Right forelimb (tissue), 1 donor: ENCODE measurements at regions not wholly inside any gene's neighbourhood (a gene's known extent, or its start where the extent isn't known, plus 50 kb on each side); places are given as distances from the start of the nearest gene placed in this dataset.
"Not testable (repeated sequence)": the region's sequence is repeated elsewhere in the genome, so short reads cannot be mapped to it uniquely, and the experiment has no call there.

Experiments used
- DNase-seq: peaks from one replicate; pipeline ENCODE4 v3.0.0-alpha.2; 2018

- no peak for DNase-seq
Observed at GRCh38 chr1:208977638-208978256, 605.8 kb upstream of the CAMK1G start.

GRCh38 chr1:208979776-208980175 lies 603.7 kb upstream of the CAMK1G start:
- DNase-seq = no peak

DNA sequence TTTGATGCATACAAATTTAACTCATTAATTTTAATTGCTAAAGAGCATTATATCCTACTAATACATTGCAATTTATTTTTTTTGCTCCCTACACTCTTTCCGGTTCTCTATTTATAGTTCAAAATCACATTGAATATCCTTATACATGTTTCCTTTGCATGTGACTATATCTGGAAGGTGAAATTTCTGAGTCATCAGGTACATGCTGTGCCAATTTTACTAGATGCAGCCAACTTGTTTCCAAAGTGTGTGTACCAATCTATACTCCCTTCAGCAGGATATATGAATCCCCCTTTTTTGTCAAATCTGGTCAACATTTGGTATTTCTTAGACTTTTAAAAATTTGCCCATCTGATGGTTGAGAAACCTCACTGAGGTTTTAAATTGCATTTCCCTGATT lies 602.9 kb upstream of the CAMK1G start:
- no peak for DNase-seq

DNA sequence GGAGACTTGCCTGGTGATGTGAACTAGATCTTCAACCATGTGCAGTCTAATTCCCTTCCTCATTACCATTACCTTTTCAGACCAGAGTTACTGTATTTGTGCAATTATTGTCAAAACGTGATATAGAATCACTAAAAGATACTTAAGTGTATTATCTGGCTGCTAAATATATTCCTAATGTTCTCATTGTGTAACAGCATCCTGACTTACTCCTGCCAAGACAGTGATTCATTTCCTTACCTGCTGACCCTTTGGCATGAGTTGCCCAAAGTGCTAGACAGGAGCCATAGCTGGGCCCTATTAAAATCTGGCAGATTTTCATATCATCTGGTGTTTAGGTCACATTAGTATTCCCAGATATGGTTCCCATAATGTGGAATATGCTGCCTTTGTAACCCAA lies 598.3 kb upstream of the CAMK1G start:
- no peak for DNase-seq

DNA sequence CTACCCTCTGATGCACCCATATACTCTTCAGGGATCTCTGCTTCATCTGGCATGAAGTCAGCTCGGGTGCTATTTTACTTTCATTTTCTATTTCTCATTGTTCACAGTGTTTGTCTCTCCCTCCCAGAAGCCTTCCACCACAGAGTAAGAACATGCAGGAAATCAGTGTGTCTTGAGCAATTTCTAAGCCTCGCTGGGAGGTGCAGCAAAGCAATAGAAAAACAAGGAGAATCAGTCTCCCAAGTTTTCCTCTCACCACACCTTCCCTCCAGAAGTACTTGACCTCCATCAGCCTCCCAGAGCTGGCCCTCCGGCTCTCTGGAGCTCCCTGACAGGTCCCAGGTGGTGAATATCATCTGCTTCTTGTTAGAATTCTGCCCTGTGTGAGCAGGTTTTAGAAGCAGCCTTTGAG lies 594.7 kb upstream of the CAMK1G start:
- no peak for DNase-seq

DNA sequence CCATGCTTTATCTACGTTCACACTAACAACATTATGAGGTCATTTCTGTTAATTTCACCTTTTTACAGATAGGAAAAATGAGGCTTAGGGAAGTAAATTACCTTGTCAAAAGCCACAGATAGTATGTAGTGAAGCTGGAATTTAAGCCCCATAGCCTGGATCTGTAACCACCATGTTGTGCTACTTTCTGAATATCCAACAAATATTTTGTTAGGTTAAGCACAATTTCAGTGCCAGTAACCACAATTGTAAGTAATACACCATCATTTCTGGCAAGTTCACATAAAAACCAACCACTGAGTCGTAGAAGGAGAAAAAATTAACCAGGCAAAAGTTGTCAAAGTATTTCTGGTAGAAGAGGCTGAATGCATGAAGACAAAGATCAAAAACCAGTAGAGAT lies 593.1 kb upstream of the CAMK1G start:
- DNase-seq = no peak

- DNase-seq = not testable (repeated sequence)
Observed at GRCh38 chr1:208997053-208997452, 586.5 kb upstream of the CAMK1G start.

- no peak for DNase-seq
Observed at GRCh38 chr1:208997726-208998312, 585.7 kb upstream of the CAMK1G start.

GRCh38 chr1:209008586-209008985 lies 574.9 kb upstream of the CAMK1G start:
- DNase-seq = no peak

- DNase-seq = no peak
Observed at GRCh38 chr1:209010475-209011230, 572.9 kb upstream of the CAMK1G start.

DNA sequence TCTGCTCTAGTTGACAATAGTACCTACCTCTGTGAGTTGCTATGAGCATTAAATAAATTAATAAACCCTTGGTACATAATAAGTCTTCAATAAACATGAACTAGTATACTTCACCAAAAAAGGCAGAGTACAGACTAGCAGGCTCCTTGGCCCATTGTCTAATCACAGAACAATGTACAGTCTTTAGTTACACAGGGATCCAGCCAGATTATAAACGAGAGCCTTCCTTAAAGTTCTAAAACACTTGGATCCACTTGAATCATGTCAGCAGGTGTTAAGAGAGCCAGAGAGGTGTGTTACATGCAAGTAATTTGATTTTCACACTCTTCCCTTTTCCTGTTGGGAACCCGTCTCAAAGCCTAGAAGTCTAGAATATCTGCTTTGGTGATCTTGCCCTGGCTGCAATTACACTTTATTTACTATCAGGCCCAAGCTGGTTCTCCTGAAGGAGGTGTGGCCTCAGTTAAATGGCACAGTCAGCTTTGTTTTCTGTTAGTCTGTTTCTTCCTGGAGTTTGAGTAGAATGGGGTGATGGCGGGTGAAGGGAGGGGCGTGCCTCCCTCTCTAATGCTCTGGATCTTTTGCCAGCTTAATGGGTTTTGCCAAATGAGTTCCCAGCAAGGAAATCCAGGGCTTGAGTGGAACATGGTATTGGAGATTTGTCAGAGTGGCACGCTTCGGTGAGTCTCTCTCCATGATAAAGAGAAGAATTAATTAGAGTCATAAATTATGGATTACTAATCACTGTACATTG lies 570.9 kb upstream of the CAMK1G start:
- DNase-seq = no peak

DNA sequence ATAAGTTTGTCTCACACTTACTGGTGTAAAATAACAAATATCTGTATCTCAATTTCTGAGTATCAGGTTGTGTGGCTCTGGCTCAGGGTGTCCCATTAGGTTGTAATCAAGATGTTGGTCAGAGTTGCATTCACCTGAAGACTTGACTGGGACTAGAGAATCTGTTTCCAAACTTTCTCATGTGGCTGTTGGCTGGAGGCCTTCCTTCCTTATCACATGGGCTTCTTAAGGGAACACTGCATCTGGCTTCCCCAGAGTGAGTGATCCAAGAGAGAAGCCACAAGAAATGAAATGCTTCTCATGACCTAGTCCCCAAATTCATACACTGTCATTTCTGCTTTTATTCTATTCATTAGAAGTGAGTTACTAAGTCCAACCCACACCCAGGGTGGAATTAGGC lies 568.4 kb upstream of the CAMK1G start:
- DNase-seq = no peak

- no peak for DNase-seq
Observed at GRCh38 chr1:209021622-209022021, 561.9 kb upstream of the CAMK1G start.

DNA sequence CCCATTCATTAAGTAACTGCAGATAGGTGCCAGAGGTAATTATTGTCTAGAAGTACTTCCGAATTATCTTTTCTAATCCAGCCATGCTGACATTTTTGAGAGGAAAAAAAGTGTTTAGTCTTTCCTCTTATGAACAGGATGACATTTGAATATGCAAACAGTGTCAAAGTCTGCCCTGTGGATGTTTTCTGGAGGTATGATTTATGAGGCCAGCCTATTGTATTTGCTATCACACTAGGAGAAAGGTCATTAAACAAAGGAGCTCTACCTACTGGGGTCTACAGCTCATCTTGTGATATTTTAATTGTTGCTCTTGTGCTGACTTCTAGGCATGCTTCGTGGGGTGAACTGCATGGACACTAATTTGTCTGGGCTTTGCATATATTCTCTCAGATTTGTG lies 559.7 kb upstream of the CAMK1G start:
- DNase-seq = no peak

DNA sequence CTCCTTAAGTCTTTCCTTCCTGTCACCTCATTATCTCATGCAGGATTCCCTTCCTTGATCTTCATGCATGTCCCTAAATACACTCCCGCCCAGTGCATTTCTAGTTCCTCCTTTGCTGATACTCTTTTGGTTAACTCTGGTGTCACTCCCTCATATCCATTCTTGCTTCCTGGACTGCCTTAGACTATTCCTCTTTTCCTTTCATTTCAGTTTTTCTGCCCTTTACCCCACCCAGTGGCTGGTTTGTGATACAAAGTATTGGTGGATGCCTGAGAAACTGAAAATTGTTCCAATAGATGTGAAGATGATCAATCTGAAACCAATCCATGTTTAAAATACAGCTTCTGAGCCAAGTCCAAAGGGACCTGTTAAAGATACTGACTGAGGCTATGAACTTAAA lies 553.8 kb upstream of the CAMK1G start:
- no peak for DNase-seq

DNA sequence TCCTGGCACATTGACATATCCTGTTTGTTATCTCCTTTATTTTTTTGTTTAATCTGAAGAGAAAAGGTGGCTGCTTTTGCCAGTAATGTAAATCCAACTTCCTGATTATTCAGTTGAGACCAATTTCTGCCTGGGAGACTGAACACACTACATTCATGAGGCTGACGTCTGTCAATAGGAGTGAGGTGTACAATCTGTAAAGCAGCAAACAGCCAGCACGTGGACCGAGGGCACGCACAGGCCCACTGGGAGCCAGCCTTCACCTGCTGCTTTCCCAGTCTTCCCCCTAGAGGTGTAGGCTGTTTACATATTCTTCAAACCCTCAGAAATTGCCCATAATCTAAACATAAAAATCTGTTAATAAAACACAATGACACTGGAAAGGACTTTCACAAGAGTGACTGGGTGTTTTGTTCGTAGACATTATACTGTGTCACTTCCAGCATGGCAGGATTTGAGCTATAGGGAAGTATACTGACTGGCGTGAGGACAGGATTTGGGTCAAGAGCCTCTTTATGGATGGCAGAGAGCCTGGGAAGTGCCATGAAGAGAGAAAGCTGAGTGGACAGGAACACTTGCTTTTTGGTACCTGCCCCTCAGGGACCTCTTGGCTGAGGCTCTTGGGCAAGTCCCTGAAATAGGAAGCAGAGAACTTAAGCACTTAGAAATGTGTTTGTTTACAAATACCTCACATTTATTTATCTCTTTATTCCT lies 552.9 kb upstream of the CAMK1G start:
- DNase-seq = no peak

- DNase-seq = no peak
Observed at GRCh38 chr1:209037064-209037463, 546.5 kb upstream of the CAMK1G start.

GRCh38 chr1:209038316-209038715 lies 545.2 kb upstream of the CAMK1G start:
- no peak for DNase-seq

DNA sequence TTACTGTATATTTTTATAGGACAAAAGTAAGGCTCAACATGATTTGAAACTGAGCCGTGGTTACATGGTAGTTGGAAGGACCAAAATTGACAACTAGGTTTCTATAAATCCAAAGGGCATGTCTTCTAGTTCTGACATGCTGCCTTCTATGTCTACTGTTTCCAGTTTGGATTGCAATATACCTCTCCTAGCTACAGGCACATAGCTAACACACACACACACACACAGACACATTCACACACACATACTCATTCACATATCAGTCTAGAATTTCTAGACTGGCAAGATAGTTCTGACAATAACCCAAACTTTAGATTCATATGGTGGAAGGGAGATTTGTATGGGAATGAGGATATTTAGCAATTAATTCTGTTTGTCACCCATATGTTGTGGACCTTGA lies 544.8 kb upstream of the CAMK1G start:
- DNase-seq = no peak

DNA sequence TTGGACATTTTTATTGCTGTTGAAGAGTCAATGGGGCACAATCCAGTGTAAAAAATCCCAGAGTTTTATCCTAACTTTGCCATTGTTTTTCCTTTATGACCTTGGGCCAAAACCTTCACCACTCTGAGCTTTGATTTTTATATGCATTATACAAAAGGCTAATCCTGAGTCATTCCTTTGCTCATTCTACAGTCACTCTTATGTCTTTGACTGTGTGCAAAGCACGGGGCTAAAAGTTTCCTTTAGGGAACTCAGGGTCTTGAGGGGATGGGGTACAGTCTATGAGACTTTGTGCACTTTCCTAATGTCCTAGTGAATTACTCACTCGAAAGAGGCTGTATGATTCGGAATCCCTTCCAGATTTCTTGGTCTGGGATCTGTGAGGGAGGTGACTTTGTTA lies 543.2 kb upstream of the CAMK1G start:
- no peak for DNase-seq

- DNase-seq = no peak
Observed at GRCh38 chr1:209041927-209042326, 541.6 kb upstream of the CAMK1G start.

- no peak for DNase-seq
Observed at GRCh38 chr1:209042413-209042812, 541.1 kb upstream of the CAMK1G start.
